HepG2 (cell line): ENCODE measurements at regions not wholly inside any gene's neighbourhood (a gene's known extent, or its start where the extent isn't known, plus 50 kb on each side); places are given as distances from the start of the nearest gene placed in this dataset.

Experiments used
- CC2D1A ChIP-seq: sonication (generic); formaldehyde crosslinking; IDR thresholded peaks from 2 replicates; pipeline ENCODE4 v1.8.1; 2023; ENCODE audit warnings: mild to moderate bottlenecking, missing genetic modification reagents
- CEBPZ ChIP-seq: IDR thresholded peaks from 2 replicates; pipeline ENCODE4 v1.6.1; 2012; ENCODE audit warnings: low read length, improper control_type of control experiment
- CTCF ChIP-seq: sonication (generic); formaldehyde crosslinking; IDR thresholded peaks from 2 replicates; pipeline ENCODE4 v1.5.0; 2020; ENCODE audit warnings: mild to moderate bottlenecking, missing genetic modification reagents, moderate library complexity
- PATZ1 ChIP-seq: sonication (generic); formaldehyde crosslinking; IDR thresholded peaks from 2 replicates; pipeline ENCODE4 v1.4.0; 2020; ENCODE audit warnings: missing genetic modification reagents
- SP140L ChIP-seq: sonication (generic); formaldehyde crosslinking; IDR thresholded peaks from 2 replicates; pipeline ENCODE4 v1.4.0; 2020; ENCODE audit warnings: missing genetic modification reagents, borderline replicate concordance
- TOPORS ChIP-seq: sonication (generic); formaldehyde crosslinking; IDR thresholded peaks from 2 replicates; pipeline ENCODE4 v1.8.0; 2023; ENCODE audit warnings: mild to moderate bottlenecking, missing genetic modification reagents
- ZNF274 ChIP-seq: sonication (generic); formaldehyde crosslinking; IDR thresholded peaks from 2 replicates; pipeline ENCODE4 v1.5.1; 2020; ENCODE audit warnings: mild to moderate bottlenecking, missing genetic modification reagents
- ZNF451 ChIP-seq: sonication (generic); formaldehyde crosslinking; IDR thresholded peaks from 2 replicates; pipeline ENCODE4 v1.5.0; 2020; ENCODE audit warnings: mild to moderate bottlenecking, missing genetic modification reagents
- ZUFSP ChIP-seq: sonication (generic); formaldehyde crosslinking; IDR thresholded peaks from 2 replicates; pipeline ENCODE4 v1.9.0; 2021; ENCODE audit warnings: missing genetic modification reagents, mild to moderate bottlenecking, borderline replicate concordance
- TF ChIP-seq, protein P1 (sequence below): sonication (generic); formaldehyde crosslinking; IDR thresholded peaks from 2 replicates; pipeline ENCODE4 v1.4.0; 2020; ENCODE audit warnings: missing genetic modification reagents, borderline replicate concordance

GRCh38 chr13:107678075-107678689 lies 537.2 kb downstream of the LIG4 start:
- TF ChIP-seq CC2D1A (no peak), ZUFSP (CRISPR knock-in tag) (no peak), PATZ1 (CRISPR knock-in tag) (no peak), SP140L (CRISPR knock-in tag) (no peak), ZNF274 (CRISPR knock-in tag) (no peak), TOPORS (CRISPR knock-in tag) (no peak), CEBPZ (no peak), CTCF (peak; percentile 58), ZNF451 (CRISPR knock-in tag) (no peak)
- TF ChIP-seq, protein P1, sequence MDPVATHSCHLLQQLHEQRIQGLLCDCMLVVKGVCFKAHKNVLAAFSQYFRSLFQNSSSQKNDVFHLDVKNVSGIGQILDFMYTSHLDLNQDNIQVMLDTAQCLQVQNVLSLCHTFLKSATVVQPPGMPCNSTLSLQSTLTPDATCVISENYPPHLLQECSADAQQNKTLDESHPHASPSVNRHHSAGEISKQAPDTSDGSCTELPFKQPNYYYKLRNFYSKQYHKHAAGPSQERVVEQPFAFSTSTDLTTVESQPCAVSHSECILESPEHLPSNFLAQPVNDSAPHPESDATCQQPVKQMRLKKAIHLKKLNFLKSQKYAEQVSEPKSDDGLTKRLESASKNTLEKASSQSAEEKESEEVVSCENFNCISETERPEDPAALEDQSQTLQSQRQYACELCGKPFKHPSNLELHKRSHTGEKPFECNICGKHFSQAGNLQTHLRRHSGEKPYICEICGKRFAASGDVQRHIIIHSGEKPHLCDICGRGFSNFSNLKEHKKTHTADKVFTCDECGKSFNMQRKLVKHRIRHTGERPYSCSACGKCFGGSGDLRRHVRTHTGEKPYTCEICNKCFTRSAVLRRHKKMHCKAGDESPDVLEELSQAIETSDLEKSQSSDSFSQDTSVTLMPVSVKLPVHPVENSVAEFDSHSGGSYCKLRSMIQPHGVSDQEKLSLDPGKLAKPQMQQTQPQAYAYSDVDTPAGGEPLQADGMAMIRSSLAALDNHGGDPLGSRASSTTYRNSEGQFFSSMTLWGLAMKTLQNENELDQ (CRISPR knock-in tag) = no peak
